Lung (tissue), 11 donors: ENCODE measurements at regions not wholly inside any gene's neighbourhood (a gene's known extent, or its start where the extent isn't known, plus 50 kb on each side); places are given as distances from the start of the nearest gene placed in this dataset.

ENCODE experiments used
- ATAC-seq: fragments of 200-7000 bp; cut with Tn5 transposase; one replicate; pipeline ENCODE4 v1.9.1; 2020; ENCODE audit warnings: moderate number of reproducible peaks; ENCODE audit not compliant: insufficient read depth, low FRiP score
- DNase-seq, 3 donors: peaks; one replicate each; pipeline ENCODE4 v3.0.0-alpha.2; 2013 to 2017
- H3K27ac ChIP-seq, 2 donors: one replicate each; pipeline ENCODE4 v1.5.1; 2013; ENCODE audit warnings: mild to moderate bottlenecking in 2 of 2, moderate library complexity in 2 of 2, control low read depth in 1 of 2, inconsistent platforms in 1 of 2, low read depth in 1 of 2, low read length in 1 of 2
- H3K27me3 ChIP-seq, 3 donors: one replicate each; pipeline ENCODE4 v1.5.1; 2013; ENCODE audit warnings: low read length in 2 of 3; ENCODE audit not compliant: control insufficient read depth in 3 of 3, insufficient read depth in 3 of 3
- H3K36me3 ChIP-seq, 4 donors: one replicate each; pipeline ENCODE4 v1.5.1; 2013; ENCODE audit warnings: low read length in 4 of 4, mild to moderate bottlenecking in 1 of 4, moderate library complexity in 1 of 4; ENCODE audit not compliant: control insufficient read depth in 4 of 4, insufficient read depth in 4 of 4
- H3K4me1 ChIP-seq, 5 donors: one replicate each; pipeline ENCODE4 v1.5.1; 2013; ENCODE audit warnings: low read length in 5 of 5, mild to moderate bottlenecking in 2 of 5, moderate library complexity in 1 of 5; ENCODE audit not compliant: control insufficient read depth in 5 of 5, insufficient read depth in 5 of 5
- H3K4me3 ChIP-seq: one replicate; pipeline ENCODE4 v1.5.1; 2013; ENCODE audit warnings: mild to moderate bottlenecking, control low read depth, moderate library complexity
- H3K9ac ChIP-seq, 2 donors: one replicate each; pipeline ENCODE4 v1.5.1; 2013; ENCODE audit warnings: low read length in 2 of 2, control low read depth in 1 of 2; ENCODE audit not compliant: insufficient read depth in 1 of 2
- H3K9me3 ChIP-seq, 4 donors: one replicate each; pipeline ENCODE4 v1.5.1; 2013; ENCODE audit warnings: low read length in 3 of 4, mild to moderate bottlenecking in 1 of 4, moderate library complexity in 1 of 4; ENCODE audit not compliant: control insufficient read depth in 4 of 4, insufficient read depth in 3 of 4
- CTCF ChIP-seq: IDR thresholded peaks from 2 replicates; pipeline ENCODE4 v1.5.1; 2012; ENCODE audit warnings: mild to moderate bottlenecking; ENCODE audit errors: control extremely low read depth, extremely low read depth
- WGBS, 2 donors: extraction: QIAGEN DNeasy Blood & Tissue Kit; methylation state at CpG; one replicate each; pipeline ENCODE4 v1.1.7; 2013; 5-methylcytosine and 5-hydroxymethylcytosine counted together
- donor health status: control.
- donor health status: control.
- donor health status: Bipolar disorder and iron deficiency.
- donor health status: healthy.
- donor health status: DM: yes; HTN: yes; CAD: no.

DNA sequence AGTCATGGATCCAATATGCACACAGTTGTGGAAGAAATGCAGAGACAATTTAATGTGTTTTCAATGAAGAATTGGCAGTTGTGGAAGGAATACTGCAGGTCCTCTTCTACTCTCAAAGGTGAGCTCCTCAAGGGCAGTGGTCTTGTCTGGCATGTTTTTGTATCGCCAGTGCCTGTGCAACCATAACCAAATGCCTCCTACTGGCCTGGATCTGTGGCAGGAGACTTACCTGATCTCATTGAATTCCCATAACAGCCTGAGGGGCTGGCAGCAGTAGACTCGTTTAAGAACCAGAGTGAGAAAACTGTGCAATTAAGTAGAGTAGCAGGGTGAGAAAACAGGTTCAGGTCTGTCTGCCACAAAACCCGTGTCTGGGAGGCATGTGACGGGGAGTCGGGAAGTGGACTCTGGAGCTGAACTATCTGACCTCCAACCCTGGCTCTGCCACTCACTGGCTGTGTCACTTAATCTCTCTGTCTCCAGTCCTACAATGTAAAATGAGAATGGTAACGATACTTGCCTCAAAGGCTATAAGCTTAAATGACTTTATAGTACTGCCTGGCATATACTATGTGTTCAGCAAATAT lies 268.2 kb upstream of the SSTR1 start:
- ATAC-seq (no peak), DNase-seq (no peak)
- Histone ChIP-seq H3K4me1 (no peaks in the 10 kb centered on the region), H3K36me3 (no peaks in the 10 kb centered on the region), H3K27ac (no peak overlapping the region), H3K9me3 (no peaks in the 10 kb centered on the region), H3K4me3 (no peak overlapping the region), H3K27me3 (no peaks in the 10 kb centered on the region), H3K9ac (no peak overlapping the region)
- TF ChIP-seq CTCF, result no peak
- WGBS, 2 donors, result 81 to 89% methylated on average over 6 of the region's 6 CpGs

DNA sequence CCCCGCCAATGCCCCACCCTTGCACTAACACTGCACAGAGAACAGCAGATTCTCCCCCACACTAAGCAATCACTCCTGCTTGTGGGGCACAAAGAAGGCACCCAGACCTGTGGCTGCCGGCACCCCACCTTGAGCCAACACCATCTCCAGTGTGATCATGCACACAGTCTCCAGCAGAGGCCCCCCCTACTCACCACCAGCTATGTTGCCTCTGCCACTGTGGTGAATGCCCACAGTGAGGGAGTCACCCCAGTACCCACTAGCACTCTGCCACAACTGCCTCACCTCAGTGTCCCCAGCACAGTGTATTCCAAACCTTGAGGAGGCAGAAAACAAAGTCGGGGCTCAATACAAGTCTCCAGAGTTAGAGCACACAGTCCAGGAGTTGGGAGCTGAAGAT lies 261.7 kb upstream of the SSTR1 start:
- peaks cover 0 to 16% (median 12%) of the 10 kb centered on the region in 4 donors for H3K9me3 ChIP-seq
- TF ChIP-seq CTCF, result no peak
- no peak overlapping the region for H3K9ac ChIP-seq
- no peak overlapping the region for H3K27ac ChIP-seq
- WGBS, 2 donors, result 76 to 82% methylated on average over 3 of the region's 3 CpGs
- H3K27me3 ChIP-seq, result no peaks in the 10 kb centered on the region
- H3K4me1 ChIP-seq, result no peaks in the 10 kb centered on the region
- no peak for ATAC-seq
- H3K4me3 ChIP-seq, result no peak overlapping the region
- H3K36me3 ChIP-seq, result no peaks in the 10 kb centered on the region
- no peak for DNase-seq

DNA sequence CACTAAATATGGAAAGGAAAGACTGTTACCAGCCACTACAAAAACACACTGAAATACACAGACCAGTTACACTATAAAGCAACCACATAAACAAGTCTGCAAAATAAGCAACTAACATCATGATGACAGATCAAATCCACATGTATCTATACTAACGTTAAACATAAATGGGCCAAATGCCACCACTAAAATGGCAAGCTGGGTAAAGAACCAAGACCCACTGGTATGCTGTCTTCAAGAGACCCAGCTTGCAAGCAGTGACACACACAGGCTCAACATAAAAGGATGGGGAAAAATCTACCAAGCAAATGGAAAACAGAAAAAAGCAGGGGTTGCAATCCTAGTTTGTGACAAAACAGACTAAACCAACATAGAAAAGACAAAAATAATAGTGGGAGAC lies 260.9 kb upstream of the SSTR1 start:
- 88 to 94% methylated on average over 1 of the region's 1 CpG for WGBS, 2 donors
- no peak for DNase-seq
- no peaks in the 10 kb centered on the region for H3K36me3 ChIP-seq
- H3K27me3 ChIP-seq, result no peaks in the 10 kb centered on the region
- peaks cover 0 to 16% (median 12%) of the 10 kb centered on the region in 4 donors for H3K9me3 ChIP-seq
- H3K9ac ChIP-seq, result no peak overlapping the region
- TF ChIP-seq CTCF, result no peak
- ATAC-seq, result no peak
- H3K27ac ChIP-seq, result no peak overlapping the region
- no peaks in the 10 kb centered on the region for H3K4me1 ChIP-seq
- H3K4me3 ChIP-seq, result no peak overlapping the region

DNA sequence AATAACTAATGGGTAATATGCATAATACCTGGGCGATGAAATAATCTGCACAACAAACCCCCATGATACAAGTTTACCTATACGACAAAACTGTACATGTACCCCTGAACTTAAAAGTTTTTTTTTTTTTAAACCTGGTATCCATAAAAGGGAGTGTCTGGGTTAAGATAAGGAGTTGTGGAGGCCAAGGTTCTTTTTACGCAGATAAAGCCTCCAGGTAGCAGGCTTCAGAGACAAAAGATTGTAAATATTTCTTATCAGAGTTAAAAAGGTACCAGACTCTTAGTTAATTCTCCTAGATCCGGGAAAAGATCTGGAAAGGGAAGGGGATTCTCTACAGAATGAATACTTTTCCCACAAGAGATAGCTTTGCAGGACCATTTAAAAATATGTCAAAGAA lies 259.4 kb upstream of the SSTR1 start:
- H3K4me1 ChIP-seq, result no peaks in the 10 kb centered on the region
- H3K4me3 ChIP-seq, result no peak overlapping the region
- no peak overlapping the region for H3K27ac ChIP-seq
- no peak for DNase-seq
- 76 to 86% methylated on average over 4 of the region's 4 CpGs for WGBS, 2 donors
- no peak overlapping the region for H3K9ac ChIP-seq
- H3K9me3 ChIP-seq, result peaks cover 0 to 16% (median 12%) of the 10 kb centered on the region in 4 donors
- no peaks in the 10 kb centered on the region for H3K27me3 ChIP-seq
- H3K36me3 ChIP-seq, result no peaks in the 10 kb centered on the region
- no peak for ATAC-seq
- TF ChIP-seq CTCF, result no peak
